Nephron (organoid): ENCODE measurements at regions not wholly inside any gene's neighbourhood (a gene's known extent, or its start where the extent isn't known, plus 50 kb on each side); places are given as distances from the start of the nearest gene placed in this dataset.
A peak's percentile ranks its signal among the peaks of the same experiment; 100 is the strongest.

Experiments used
- H3K27ac Mint-ChIP-seq, 3 experiments: 2 replicates each; pipeline ENCODE4 v1.8.0; 2020; ENCODE audit warnings: mixed read lengths in 3 of 3, mild to moderate bottlenecking in 2 of 3, moderate library complexity in 1 of 3
- H3K27me3 Mint-ChIP-seq: 2 replicates; pipeline ENCODE4 v1.8.0; 2021; ENCODE audit warnings: low read depth, mild to moderate bottlenecking, moderate library complexity, mixed read lengths
- H3K36me3 Mint-ChIP-seq: 2 replicates; pipeline ENCODE4 v1.8.0; 2020; ENCODE audit warnings: low read depth, mixed read lengths
- H3K4me1 Mint-ChIP-seq: 2 replicates; pipeline ENCODE4 v1.8.0; 2020; ENCODE audit warnings: mixed read lengths
- H3K4me3 Mint-ChIP-seq, 3 experiments: 2 replicates each; pipeline ENCODE4 v1.8.0; 2020; ENCODE audit warnings: mild to moderate bottlenecking in 3 of 3, mixed read lengths in 3 of 3, moderate library complexity in 2 of 3
- H3K9me3 Mint-ChIP-seq: 2 replicates; pipeline ENCODE4 v1.8.0; 2020; ENCODE audit warnings: mixed read lengths
- TF ChIP-seq, protein P1 (sequence below), 3 experiments: fragments of 200-600 bp; sonication (generic); IDR thresholded peaks; one replicate each; pipeline ENCODE4 v1.5.0; 2021; ENCODE audit warnings: antibody characterized with exemption in 3 of 3; ENCODE audit not compliant: unreplicated experiment in 3 of 3

- no peaks in the 10 kb centered on the region for H3K36me3 Mint-ChIP-seq
- peaks cover 59% of the 10 kb centered on the region for H3K4me1 Mint-ChIP-seq
- peak overlapping the region in 1 of 3 experiments; percentile 42 for H3K4me3 Mint-ChIP-seq
- TF ChIP-seq, protein P1, sequence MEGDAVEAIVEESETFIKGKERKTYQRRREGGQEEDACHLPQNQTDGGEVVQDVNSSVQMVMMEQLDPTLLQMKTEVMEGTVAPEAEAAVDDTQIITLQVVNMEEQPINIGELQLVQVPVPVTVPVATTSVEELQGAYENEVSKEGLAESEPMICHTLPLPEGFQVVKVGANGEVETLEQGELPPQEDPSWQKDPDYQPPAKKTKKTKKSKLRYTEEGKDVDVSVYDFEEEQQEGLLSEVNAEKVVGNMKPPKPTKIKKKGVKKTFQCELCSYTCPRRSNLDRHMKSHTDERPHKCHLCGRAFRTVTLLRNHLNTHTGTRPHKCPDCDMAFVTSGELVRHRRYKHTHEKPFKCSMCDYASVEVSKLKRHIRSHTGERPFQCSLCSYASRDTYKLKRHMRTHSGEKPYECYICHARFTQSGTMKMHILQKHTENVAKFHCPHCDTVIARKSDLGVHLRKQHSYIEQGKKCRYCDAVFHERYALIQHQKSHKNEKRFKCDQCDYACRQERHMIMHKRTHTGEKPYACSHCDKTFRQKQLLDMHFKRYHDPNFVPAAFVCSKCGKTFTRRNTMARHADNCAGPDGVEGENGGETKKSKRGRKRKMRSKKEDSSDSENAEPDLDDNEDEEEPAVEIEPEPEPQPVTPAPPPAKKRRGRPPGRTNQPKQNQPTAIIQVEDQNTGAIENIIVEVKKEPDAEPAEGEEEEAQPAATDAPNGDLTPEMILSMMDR (IDR thresholded peaks at IDR 0.05; ENCODE audit: unreplicated experiment in 3 of 3), result no peak
- H3K27ac Mint-ChIP-seq, result peak overlapping the region; percentile 26 to 65 (median 62)
- peaks cover 8% of the 10 kb centered on the region for H3K27me3 Mint-ChIP-seq
- H3K9me3 Mint-ChIP-seq, result peaks cover 3% of the 10 kb centered on the region
Measured at GRCh38 chr3:193897731-193898180, 238.2 kb upstream of the HES1 start.

DNA sequence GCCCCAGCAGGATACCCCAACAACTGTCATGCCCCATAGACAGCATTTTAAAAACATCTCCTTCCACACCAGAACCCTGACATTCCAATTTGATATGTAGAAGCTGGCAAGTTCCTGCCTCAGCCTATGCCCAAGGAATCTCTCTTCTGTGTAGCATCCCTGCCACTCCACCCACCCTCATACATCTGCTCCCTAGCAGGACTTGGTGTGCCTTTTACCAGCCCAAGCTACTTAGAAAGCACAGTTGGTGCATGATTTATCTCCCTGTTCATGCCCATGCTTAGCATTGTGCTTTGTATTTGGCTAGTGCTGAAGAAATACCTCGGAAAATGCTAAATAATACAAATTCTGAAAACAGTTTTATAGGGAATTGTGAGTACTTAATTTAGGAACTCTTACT, 236.9 kb upstream of the HES1 start:
- TF ChIP-seq, protein P1 (IDR thresholded peaks at IDR 0.05; ENCODE audit: unreplicated experiment in 3 of 3), result no peak
- no peak overlapping the region for H3K4me3 Mint-ChIP-seq
- H3K36me3 Mint-ChIP-seq, result no peaks in the 10 kb centered on the region
- peaks cover 66% of the 10 kb centered on the region for H3K4me1 Mint-ChIP-seq
- H3K27ac Mint-ChIP-seq, result peak overlapping the region in 1 of 3 experiments; percentile 24
- H3K9me3 Mint-ChIP-seq, result peaks cover 3% of the 10 kb centered on the region
- peaks cover 16% of the 10 kb centered on the region for H3K27me3 Mint-ChIP-seq

- Mint-ChIP-seq H3K4me3 (no peak overlapping the region), H3K27ac (no peak overlapping the region), H3K4me1 (peaks cover 73% of the 10 kb centered on the region), H3K27me3 (peaks cover 15% of the 10 kb centered on the region), H3K36me3 (no peaks in the 10 kb centered on the region), H3K9me3 (peaks cover 3% of the 10 kb centered on the region)
- TF ChIP-seq, protein P1 (IDR thresholded peaks at IDR 0.05; ENCODE audit: unreplicated experiment in 3 of 3), result no peak
Measured at GRCh38 chr3:193901007-193901406, 234.9 kb upstream of the HES1 start.

DNA sequence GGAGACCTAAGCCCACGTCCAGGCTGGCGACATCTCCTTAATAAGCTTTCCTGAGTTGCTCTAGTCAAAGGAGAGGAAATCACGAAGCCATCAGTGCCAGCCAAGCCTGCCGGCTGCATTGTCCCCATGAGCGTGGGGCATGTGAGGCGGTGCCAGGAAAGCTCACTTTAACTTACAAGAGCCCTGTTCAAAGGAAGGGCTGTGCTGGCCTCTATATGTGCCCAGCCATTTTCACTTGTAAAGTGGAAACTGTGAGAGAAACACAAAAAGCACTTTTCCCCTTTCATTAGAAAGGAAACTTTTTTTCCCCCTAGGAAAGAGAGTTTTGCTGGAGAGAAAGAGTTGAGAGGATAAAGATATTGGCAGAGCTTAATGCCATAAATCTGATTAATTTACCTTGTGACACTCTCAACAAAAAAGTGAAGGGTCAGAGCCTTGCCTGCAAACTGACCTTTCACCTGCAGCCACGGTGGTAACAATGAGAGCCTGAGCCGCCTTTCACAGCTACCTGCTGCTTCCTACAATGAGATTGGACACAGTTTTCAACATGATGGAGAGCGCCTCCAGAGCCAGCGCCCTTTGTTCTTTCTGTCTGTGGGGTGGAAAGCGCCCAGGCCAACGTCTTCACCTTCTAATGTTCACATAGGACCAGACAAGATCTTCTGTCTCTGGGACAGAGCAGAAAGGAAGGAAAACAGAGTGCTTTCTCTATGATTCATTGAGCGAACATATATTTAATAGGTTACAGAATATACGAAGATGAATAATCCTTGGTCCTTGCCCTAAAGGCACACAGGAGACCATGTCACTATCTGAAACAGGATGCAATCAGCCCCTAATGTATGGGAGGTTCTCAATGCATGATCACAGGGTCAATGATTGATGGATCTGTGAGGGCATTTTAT, 233.1 kb upstream of the HES1 start:
- TF ChIP-seq, protein P1 (IDR thresholded peaks at IDR 0.05; ENCODE audit: unreplicated experiment in 3 of 3), result no peak
- Mint-ChIP-seq H3K27me3 (peaks cover 15% of the 10 kb centered on the region), H3K9me3 (peaks cover 3% of the 10 kb centered on the region), H3K36me3 (no peaks in the 10 kb centered on the region), H3K4me1 (peaks cover 62% of the 10 kb centered on the region), H3K27ac (peak overlapping the region in 2 of 3 experiments; percentile 26 to 44), H3K4me3 (no peak overlapping the region)

- Mint-ChIP-seq H3K9me3 (peaks cover 7% of the 10 kb centered on the region), H3K4me1 (peaks cover 60% of the 10 kb centered on the region), H3K27ac (peak overlapping the region in 2 of 3 experiments; percentile 26 to 59), H3K4me3 (no peak overlapping the region), H3K27me3 (peaks cover 15% of the 10 kb centered on the region), H3K36me3 (no peaks in the 10 kb centered on the region)
- TF ChIP-seq, protein P1 (IDR thresholded peaks at IDR 0.05; ENCODE audit: unreplicated experiment in 3 of 3), result no peak
Measured at GRCh38 chr3:193903512-193903817, 232.5 kb upstream of the HES1 start.

GRCh38 chr3:193903966-193904365, 232.0 kb upstream of the HES1 start:
- H3K4me3 Mint-ChIP-seq, result no peak overlapping the region
- peaks cover 15% of the 10 kb centered on the region for H3K27me3 Mint-ChIP-seq
- TF ChIP-seq, protein P1 (IDR thresholded peaks at IDR 0.05; ENCODE audit: unreplicated experiment in 3 of 3), result no peak
- peaks cover 10% of the 10 kb centered on the region for H3K9me3 Mint-ChIP-seq
- no peaks in the 10 kb centered on the region for H3K36me3 Mint-ChIP-seq
- peaks cover 58% of the 10 kb centered on the region for H3K4me1 Mint-ChIP-seq
- H3K27ac Mint-ChIP-seq, result peak overlapping the region in 2 of 3 experiments; percentile 26 to 59
